Stimulated activated CD8-positive, alpha-beta memory T cell treated with anti-CD3 and anti-CD28 coated beads, Interleukin-7, amount 100 ng/mL, for 48 hours (primary cell): ENCODE measurements at regions not wholly inside any gene's neighbourhood (a gene's known extent, or its start where the extent isn't known, plus 50 kb on each side); places are given as distances from the start of the nearest gene placed in this dataset.
A peak's percentile ranks its signal among the peaks of the same experiment; 100 is the strongest.

Source experiments
- DNase-seq, 2 donors: peaks; one replicate each; pipeline ENCODE4 v3.0.0-alpha.2; 2020; ENCODE audit warnings: low read depth in 1 of 2; ENCODE audit errors: extremely low read depth in 1 of 2

DNA sequence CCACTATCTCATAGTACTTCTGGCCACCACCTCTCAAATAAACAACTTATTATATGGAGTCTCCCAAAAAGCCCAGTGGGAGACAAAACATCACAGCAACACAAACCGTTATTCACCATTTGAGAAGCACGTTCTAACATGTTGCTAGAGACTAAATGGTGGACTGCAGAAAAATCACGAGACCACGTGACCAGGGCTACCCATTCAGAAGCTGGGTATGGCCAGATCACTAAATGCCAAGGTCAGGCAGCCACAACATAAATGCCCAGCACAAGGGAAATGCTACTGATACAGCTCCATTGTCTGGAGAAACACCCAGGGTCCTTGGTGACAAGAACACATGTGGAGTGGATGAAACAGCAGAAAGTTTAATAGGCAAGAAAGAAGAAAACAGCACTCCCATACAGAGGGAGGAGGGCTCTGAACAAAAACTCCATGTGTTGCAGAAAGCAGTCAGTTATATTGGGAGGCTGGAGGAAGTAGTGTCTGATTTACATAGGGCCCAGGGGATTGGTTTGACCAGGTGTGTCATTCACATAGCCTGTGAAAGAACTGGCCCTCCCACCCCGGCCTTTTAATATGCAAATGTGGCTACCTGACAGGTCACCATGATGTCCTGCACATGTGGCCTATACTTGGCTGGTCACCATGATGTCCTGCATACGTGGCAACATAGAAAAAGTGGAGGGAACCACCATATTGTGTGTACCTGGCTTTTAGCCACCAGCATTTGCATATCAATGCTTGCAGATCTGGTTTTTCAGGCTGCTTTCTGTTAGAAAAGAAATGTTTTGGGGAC, 97.2 kb downstream of the TRIM36 start:
- DNase-seq, result no peak

DNA sequence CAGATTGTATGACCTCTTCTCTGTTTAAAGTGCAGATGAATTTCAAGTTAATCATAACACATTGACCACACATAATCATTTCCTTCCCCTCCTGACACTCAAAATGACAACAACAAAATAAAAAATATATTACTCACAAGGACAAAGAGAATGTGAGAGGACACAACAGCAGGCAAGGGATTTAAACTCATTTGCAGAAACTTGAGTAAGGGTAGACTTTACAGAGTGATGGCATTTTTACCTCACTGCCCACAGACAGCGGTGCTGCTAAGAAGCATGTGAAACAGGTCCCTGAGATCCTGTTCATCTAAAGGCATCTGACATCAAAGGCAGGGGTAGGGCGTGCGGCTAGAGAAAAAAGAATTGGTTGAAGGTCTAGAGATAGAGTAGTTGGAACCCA, 99.0 kb downstream of the TRIM36 start:
- DNase-seq, result no peak

DNA sequence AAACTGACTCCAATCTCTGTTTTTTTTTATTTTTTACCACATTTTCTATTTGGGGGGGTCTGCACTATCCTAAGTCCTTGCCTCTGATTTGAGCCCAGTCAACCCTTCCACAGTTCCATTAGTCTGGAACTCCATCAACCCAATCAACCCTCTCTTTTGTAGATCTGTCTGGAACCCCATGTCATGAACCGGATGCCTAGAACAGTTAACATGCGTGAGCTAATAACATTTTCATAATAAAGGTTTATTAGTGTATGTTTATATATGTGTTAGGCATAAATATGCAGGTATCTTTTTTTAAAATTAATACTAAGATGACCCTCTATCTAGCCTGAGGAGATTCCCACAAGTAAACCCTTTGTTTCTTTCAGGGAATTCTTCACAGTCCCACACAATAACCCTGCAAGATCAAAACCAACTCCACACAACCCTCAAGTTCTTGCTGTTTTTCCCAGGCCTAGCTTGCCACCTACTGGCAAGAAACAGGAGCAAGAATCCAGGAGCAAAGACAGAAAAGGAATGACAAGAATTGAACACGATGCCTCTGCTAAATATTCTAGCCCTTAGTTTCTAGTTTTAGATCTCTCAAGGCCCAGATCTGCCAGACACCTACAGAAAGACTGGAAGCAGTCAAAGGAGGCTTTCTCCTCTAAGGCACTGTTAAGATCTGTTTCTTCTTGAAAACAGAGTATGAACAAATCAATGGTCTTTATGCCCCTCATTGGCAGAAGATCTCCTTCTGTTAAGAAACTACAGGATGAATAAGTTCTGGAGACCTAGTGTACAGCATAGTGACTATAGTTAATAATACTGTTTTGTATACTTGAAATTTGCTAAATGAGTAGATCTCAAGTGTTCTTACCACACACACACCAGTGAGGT, 100.4 kb downstream of the TRIM36 start:
- no peak for DNase-seq

DNA sequence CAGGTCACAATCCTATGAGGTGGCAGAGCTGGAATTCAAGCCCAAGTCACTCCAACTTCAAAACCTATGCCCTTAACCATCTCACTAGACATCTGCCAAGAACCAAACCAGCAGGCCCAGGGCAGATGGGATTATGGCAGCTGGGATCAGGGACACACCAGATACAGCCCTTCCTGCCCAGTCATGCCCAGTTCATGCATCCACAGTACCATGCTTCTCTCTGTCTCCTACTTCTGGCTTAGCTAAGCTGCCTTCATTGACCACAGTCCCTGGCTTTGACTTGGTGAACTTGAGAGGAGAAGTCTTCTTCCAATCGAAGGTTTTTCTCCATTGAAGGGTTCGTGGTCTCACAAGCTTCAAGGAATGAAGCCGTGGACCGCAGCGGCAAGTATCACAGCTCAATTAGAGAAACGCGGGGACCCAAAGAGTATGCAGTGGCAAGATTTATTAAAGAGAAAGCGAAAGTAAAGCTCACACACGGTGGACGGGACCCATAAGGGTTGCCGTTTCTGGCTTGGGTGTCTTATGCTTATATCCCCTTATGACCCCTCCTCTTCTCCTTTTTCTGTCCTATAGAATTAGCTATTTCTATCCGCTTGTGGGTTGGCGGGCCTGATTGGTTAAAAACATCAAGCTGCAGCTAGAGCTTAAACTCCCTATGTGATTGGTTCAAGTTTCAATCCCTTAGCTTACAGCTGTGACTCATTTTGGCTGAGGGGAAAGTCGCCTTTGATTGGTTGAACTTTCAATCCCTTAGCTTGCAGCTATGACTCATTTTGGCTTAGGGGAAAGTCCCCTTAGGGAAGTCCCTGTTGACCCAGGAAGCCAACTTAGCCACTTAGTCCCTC, 101.2 kb downstream of the TRIM36 start:
- DNase-seq, result peak; percentile 6 to 11

DNA sequence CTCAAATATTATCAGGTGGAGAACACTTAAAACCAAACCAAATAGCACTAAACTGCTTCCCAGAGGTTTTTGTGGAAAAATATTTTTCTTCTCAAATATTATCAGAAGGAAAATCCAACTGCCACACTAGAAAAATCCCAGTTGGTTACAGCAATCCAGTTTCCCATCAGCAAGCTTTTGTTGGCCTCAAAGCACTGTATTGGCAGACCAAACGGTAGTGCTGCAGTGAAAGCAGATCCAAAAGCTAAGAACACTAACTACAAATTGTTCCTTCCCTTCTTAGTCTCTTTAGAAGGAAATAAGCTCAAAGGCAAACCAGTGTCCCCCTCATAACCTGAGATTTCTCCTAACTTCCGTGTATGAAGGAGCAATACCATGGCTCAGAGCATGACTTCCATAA, 105.3 kb downstream of the TRIM36 start:
- DNase-seq, result no peak

DNA sequence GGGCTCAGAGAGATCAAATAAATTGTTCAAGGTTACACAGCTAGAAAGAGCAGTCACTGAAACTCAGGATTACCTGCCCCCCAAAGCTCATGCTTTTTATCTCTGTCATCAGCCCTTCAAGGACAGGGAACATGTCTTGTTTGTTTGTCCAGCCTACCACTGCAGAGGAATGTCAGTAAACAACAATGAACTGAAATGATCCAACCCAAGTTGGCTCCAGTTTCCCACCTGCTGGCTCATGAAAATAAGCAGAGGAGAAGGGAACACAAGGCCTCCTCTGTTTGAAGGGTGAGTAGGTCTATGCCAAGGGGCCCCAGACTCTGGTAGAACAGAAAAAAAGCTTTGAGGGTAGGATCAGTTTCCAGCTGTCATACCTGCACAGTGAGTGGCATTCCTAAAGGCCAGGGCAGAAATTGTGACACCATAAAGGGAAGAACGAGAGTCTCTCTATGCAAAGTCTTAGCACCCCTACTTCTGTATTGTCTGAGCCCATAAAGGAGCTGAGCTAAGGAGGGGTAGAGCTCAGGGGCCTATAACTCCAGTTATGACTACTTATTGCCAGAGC, 115.2 kb downstream of the TRIM36 start:
- DNase-seq, result no peak

DNA sequence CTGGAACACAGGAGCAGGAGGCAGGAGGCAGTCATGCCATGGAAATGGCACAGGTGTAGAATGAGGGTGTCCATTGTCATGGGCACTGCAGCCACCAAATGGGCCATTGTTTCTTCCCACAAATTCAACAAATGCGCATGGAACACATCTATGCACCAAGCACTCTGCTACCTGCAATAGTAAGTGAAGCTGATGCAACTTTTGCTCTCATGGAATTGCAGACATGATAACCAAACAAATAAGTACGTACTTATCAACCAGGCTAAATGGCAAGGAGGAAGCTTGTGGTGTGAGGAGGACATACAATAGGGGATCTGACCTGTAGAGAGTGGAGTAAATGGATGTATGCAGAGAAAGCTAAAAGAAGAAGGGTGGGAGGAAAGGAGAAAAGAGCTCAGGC, 116.8 kb downstream of the TRIM36 start:
- no peak for DNase-seq

DNA sequence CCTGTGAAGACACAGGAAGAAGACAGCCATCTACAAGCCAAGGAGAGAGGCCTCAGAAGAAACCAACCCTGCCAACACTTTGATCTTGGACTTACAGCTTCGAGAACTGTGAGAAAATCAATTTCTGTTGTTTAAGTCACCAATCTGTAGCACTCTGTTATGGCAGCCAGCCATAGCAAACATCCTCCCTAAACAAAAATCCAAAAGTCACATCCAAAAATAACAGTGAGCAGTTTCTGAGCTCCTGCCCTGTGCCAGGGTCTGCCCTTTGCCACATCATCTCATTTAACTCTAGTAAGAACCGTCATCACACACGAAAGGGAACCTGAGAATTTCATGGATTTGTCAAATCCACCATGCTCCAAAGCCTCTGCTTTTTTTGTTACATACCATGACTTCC, 118.8 kb downstream of the TRIM36 start:
- DNase-seq, result no peak

DNA sequence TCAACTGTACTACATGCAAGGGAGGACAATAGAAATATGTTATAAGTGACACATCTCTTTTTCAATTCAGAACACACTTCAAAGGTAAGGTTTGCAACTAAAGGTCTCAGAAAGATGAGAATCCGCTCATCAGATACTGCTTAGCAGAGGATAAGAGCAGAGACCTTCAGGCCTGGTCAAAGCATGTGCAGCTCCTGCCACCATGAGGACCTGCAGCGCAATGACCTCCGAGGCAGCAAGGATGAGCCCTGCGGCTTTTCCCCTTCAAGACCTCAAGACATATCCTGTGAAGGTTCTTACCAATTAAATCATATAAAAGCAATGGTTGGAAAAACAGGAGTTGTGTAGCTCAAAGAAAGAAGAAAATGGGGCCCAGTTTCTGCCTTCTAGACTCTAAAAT, 135.8 kb downstream of the TRIM36 start:
- no peak for DNase-seq

DNA sequence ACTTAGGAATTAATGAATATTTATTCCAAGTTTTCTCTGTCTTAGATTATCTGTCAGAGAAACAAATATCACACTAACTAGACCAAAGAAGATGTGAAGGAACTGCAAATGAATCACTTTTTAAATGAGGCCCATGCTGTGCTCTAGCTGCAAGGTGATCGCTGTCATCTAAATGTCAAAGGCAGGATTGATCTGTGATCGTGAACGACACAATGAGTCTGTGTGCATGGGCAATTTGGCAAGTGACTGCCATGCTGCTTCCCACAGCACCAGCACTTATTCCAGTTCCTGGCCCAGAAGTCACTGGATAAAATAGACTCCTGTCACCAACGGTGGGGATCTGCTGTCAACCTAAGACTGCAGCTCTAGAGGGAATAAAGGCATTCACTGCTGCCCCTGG, 141.2 kb downstream of the TRIM36 start:
- no peak for DNase-seq

DNA sequence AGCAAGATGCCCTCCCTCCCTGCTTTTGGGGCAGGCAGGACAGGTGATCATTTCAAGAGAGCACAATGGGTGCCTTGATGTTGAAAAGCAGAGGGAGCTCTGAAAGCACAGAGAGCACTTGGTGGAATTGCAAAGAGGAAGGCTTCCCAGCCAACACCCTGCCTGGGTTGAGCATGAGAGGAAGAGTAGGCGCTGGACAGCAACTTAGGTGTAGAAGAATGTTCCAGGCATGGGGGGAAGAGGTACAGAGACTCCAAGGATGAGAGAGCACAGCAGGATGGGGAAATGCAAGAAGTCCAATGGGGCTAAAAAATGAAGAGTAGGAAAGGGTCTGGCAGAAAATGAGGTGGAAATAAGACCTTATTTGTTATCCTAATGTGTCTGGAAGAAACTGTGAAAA, 144.8 kb downstream of the TRIM36 start:
- DNase-seq, result no peak

DNA sequence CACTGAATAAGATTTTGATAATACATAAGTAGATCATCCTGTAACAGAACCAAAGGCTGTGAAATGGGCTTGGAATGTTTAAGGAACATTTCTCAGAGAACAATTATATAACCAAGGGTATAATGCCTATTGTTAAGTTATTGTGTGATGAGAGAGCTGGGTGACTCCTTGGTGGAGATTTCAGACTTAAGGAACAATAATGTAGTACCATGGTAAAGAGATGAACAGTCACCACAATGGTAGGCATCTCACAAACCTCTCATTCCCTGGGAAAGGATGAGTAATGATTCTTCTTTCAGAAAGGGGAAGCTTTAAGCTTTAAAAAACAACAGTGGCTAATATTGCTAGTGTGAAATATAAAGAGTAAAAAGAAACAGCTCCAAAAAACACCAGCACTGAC, 147.4 kb downstream of the TRIM36 start:
- no peak for DNase-seq

DNA sequence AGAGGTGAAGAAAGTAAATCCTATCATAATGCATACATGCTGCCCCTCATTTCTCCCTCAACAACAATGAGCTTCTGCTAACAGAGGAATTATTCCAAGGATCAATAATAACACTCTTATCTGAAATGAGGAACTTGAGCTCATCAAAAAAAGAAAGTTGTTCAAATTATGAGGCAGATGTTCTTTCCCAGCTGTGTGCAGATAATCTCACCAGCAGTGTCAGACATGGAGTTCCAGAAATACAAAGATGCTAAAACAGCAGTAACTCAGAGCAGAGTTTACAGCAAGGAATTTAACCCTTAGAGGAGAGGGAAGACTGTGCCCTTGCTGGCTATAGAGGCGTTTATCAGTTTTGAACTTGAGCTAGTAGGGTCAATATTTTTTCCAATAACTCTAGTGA, 153.1 kb downstream of the TRIM36 start:
- DNase-seq, result no peak

DNA sequence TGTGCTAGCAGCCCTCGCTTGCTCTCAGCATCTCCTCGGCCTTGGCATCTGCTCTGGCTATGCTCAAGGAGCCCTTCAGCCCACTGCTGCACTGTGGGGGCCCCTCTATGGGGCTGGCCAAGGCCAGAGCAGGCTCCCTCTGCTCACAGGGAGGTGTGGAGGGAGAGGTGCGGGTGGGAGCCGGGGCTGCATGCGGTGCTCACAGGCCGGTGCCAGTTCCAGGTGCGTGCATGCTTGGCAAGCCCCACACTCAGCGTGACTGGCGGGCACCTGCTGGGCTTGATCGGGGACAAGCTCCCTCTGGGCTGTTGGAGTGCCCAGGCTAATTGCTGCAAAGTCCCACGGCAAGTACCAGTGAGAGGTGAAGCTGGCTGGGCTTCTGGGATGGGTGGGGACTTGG, 170.5 kb downstream of the TRIM36 start:
- DNase-seq, result no peak

DNA sequence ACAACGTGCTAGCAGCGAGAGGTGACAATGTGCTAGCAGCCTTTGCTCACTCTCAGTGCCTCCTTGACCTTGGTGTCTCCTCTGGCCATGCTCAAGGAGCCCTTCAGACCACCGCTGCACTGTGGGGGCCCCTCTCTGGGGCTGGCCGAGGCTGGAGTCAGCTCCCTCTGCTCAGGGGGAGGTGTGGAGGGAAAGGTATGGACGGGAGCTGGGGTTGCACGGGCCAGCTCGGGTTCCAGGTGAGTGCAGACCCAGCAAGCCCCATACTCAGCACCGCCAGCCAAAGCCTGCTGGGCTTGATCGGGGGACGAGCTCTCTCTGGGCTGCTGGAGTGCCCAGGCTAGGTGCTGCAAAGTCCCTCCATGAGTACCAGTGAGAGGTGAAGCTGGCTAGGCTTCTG, 180.2 kb downstream of the TRIM36 start:
- DNase-seq, result no peak

DNA sequence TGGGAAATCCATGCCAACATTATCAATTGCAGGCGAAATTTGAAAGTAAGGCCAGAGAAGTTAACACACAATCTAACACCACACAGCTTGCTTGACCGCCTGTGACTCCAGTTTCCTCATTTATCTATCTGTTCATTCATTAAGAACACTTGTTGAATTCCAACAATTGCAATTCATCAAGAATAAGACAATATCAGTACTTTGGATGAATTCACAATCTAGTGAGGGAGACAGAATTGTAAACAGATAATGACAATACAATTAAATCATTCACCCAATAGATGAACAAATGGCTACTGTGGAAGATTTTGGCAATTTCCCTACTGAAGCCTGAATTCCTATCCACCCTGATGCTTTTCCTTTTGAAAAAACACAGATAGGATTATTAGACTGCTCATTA, 181.6 kb downstream of the TRIM36 start:
- no peak for DNase-seq

DNA sequence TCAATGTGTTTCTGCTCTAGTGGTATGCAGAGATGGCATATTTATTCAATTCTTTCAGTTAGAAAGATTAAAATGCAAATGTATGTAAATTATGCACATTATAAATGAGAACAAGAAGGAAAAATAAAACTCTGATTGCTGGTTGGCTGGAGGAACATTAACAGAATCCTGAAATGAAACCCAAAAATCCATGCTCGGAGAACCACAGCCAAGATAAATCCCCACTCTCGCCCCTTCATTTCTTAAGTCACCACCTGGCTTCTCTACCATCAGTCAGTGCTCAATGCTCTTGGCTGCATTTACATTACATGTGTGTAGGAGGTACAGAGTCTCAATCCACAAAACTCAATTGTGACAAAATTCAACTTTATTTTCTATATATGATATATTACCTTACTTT, 184.9 kb downstream of the TRIM36 start:
- DNase-seq, result no peak

DNA sequence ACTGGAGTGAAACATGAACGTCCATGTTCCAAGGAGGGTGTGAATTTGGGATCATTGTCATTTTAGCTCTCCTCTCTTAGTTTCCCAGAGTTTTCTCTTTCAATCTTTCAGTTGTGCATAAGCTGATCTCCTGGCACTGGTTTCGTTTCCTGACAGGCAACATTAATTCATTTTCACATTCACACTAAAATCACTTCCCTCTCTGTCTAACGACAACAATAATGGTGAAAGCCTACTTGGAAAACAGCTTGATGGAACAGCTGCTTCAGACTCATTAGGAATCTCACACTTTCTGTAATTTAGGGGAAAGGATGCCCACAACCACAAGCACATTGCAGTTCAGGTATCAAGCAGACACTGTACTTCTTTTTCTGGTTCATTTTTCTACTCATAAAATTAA, 188.6 kb downstream of the TRIM36 start:
- DNase-seq, result no peak

DNA sequence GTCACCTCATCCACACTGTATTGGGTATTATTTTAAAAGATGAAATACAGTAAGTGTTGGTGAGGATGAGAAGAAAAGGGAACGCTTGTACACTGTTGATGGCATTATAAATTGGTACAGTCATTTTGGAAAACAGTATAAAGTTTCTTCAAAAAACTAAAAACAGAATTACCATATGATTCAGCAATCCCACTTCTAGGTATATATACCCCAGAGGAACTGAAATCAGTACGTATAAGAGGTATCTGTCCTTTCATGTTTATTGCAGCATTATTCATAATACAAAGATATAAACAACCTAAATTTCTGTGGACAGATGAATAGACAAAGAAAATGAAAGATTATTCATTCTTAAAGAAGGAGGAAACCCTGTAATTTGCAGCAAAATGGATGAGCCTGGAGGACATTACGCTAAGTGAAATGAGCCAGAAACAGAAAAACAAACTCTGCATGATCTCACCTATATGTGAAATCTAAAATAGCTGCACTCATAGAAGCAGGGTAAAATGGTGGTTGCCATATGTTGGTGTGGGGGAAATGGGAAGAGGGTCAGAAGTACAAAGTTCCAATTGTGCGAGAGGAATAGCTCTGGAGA, 191.6 kb downstream of the TRIM36 start:
- no peak for DNase-seq

DNA sequence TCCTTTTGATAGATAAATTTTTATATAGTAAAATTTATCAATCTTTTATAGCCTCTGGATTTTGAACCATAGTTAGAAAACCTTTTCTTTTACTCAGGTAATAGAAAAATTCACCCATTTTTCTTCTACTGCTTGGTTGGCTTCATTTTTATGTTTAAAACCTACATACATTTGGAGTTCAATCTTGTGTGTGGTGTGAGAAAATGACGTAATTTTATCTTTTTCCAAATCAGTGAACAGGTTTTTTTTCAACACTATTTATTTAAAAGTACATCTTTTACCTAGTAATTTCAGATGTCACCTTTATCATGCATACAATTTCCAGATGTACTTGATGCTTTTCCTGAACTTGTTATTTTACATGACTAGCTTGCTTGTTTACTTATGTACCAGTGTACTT, 200.2 kb downstream of the TRIM36 start:
- no peak for DNase-seq

DNA sequence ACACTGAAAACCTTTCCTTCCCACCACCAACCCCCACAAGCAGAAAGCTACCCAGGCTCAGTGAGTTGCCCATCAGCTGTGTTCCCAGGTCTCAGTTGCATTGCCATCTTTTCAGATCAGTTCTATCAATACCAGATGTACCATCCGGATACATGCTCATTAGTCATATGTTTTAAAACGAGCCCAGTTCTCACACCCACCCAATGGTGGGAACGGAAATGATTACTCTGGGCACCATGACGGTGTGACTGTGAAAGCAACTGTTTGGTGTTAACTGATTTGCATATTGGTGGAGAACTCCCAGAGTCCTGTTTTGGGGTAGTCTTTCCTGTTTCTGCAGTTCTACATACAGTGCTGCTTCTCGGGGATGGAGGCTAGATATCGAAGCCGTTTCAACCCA, 212.3 kb downstream of the TRIM36 start:
- no peak for DNase-seq
